Astrocyte of the cerebellum (primary cell): ENCODE measurements at regions not wholly inside any gene's neighbourhood (a gene's known extent, or its start where the extent isn't known, plus 50 kb on each side); places are given as distances from the start of the nearest gene placed in this dataset.

Experiments used
- DNase-seq: peaks from one replicate; pipeline ENCODE4 v3.0.0-alpha.2; 2011; ENCODE audit warnings: low read depth
- H3K4me3 ChIP-seq: 2 replicates; pipeline ENCODE4 v1.5.1; 2011; ENCODE audit warnings: mild to moderate bottlenecking, low read depth, low read length, moderate library complexity
- CTCF ChIP-seq: IDR thresholded peaks from 2 replicates; pipeline ENCODE4 v1.5.1; 2012; ENCODE audit warnings: low read length, low read depth, moderate library complexity, mild to moderate bottlenecking; ENCODE audit errors: missing control alignments
- in situ Hi-C: cut with HindIII; loops from 2 replicates; pipeline ENCODE4 v1.10.0; 2017; ENCODE audit warnings: low sequenced_read_pairs

GRCh38 chr6:166779381-166779780 lies 152.3 kb upstream of the RPS6KA2 start:
- no peak for TF ChIP-seq CTCF
- in situ Hi-C loops, result no loop called here
- H3K4me3 ChIP-seq, result no peak overlapping the region
- DNase-seq, result no peak

- no peak for TF ChIP-seq CTCF
- in situ Hi-C loops, result no loop called here
These were observed 151.7 kb upstream of the RPS6KA2 start for GRCh38 chr6:166778776-166779175.

GRCh38 chr6:166778046-166778445 lies 151.0 kb upstream of the RPS6KA2 start:
- DNase-seq, result no peak
- no peak for TF ChIP-seq CTCF
- no peak overlapping the region for H3K4me3 ChIP-seq
- in situ Hi-C loops, result no loop called here

More at GRCh38 chr6:166778776-166779175, 151.7 kb upstream of the RPS6KA2 start:
- no peak overlapping the region for H3K4me3 ChIP-seq
- DNase-seq, result no peak

- no peak for TF ChIP-seq CTCF
- no peak for DNase-seq
- no peak overlapping the region for H3K4me3 ChIP-seq
- in situ Hi-C loops, result no loop called here
These were observed 150.1 kb upstream of the RPS6KA2 start for GRCh38 chr6:166777096-166777630.

- TF ChIP-seq CTCF, result no peak
- no peak for DNase-seq
- in situ Hi-C loops, result no loop called here
- H3K4me3 ChIP-seq, result no peak overlapping the region
These were observed 149.5 kb upstream of the RPS6KA2 start for GRCh38 chr6:166776571-166776970.

- in situ Hi-C loops, result no loop called here
- no peak for DNase-seq
- H3K4me3 ChIP-seq, result no peak overlapping the region
- no peak for TF ChIP-seq CTCF
These were observed 148.8 kb upstream of the RPS6KA2 start for GRCh38 chr6:166775923-166776220.
